PC-3 (cell line): ENCODE measurements at regions not wholly inside any gene's neighbourhood (a gene's known extent, or its start where the extent isn't known, plus 50 kb on each side); places are given as distances from the start of the nearest gene placed in this dataset.

Experiments used
- ATAC-seq: fragments of 200-7000 bp; cut with Tn5 transposase; 2 replicates; pipeline ENCODE4 v1.9.1; 2020; ENCODE audit warnings: mild to moderate bottlenecking, moderate library complexity
- BruUV-seq: library from RNA; stranded (reverse); fragments of 400-500 nt; replicated peaks from 2 replicates; lab custom pipeline; 2021; lab: Mats Ljungman, UMichigan
- CTCF ChIA-PET: fragments of 300-600 bp; sonication (Branson Sonifier 250); formaldehyde crosslinking; loops from one replicate; lab custom pipeline; 2022; ENCODE audit warnings: antibody characterized with exemption; lab: Charles Lee
- POLR2A ChIA-PET: fragments of 300-600 bp; sonication (Branson Sonifier 250); formaldehyde crosslinking; loops from one replicate; lab custom pipeline; 2022; ENCODE audit warnings: antibody characterized with exemption; ENCODE audit not compliant: unreplicated experiment; lab: Charles Lee
- DNase-seq: peaks from one replicate; pipeline ENCODE4 v3.0.0-alpha.2; 2015
- H2AFZ ChIP-seq: fragments of 300-600 bp; sonication (generic); 2 replicates; pipeline ENCODE4 v1.6.0; 2016; ENCODE audit warnings: antibody characterized with exemption, low read length
- H3F3A ChIP-seq: fragments of 300-600 bp; sonication (generic); one replicate; pipeline ENCODE4 v1.6.0; 2017; ENCODE audit warnings: antibody characterized with exemption, low read length, control low read depth, mild to moderate bottlenecking; ENCODE audit not compliant: unreplicated experiment
- H3K27ac ChIP-seq: fragments of 300-600 bp; sonication (generic); 2 replicates; pipeline ENCODE4 v1.5.1; 2016; ENCODE audit warnings: mild to moderate bottlenecking, low read length
- H3K27me3 ChIP-seq: fragments of 300-600 bp; sonication (generic); 2 replicates; pipeline ENCODE4 v1.6.1; 2016; ENCODE audit warnings: low read length, mixed read lengths
- H3K36me3 ChIP-seq: fragments of 300-600 bp; sonication (generic); 2 replicates; pipeline ENCODE4 v1.6.1; 2016; ENCODE audit warnings: low read depth, mixed run types, low read length, mixed read lengths
- H3K4me1 ChIP-seq: fragments of 300-600 bp; sonication (generic); 2 replicates; pipeline ENCODE4 v1.5.1; 2016; ENCODE audit warnings: low read length; ENCODE audit not compliant: insufficient read depth
- H3K4me2 ChIP-seq: fragments of 300-600 bp; sonication (generic); 2 replicates; pipeline ENCODE4 v1.6.0; 2016; ENCODE audit warnings: low read length
- H3K4me3 ChIP-seq: fragments of 300-600 bp; sonication (generic); 2 replicates; pipeline ENCODE4 v1.5.1; 2016; ENCODE audit warnings: mild to moderate bottlenecking, low read length, mixed read lengths
- H3K79me2 ChIP-seq: fragments of 300-600 bp; sonication (generic); 2 replicates; pipeline ENCODE4 v1.6.1; 2017; ENCODE audit warnings: low read length, mixed read lengths
- H3K9ac ChIP-seq: fragments of 300-600 bp; sonication (generic); 2 replicates; pipeline ENCODE4 v1.6.0; 2016; ENCODE audit warnings: mild to moderate bottlenecking, low read length
- H3K9me2 ChIP-seq: fragments of 300-600 bp; sonication (generic); replicated peaks from 2 replicates; pipeline ENCODE4 v1.6.1; 2016; ENCODE audit warnings: mixed run types, low read length, mixed read lengths
- H3K9me3 ChIP-seq: fragments of 300-600 bp; sonication (generic); 2 replicates; pipeline ENCODE4 v1.6.1; 2016; ENCODE audit warnings: low read length, mixed read lengths
- H4K20me1 ChIP-seq: fragments of 300-600 bp; sonication (generic); 2 replicates; pipeline ENCODE4 v1.6.1; 2016; ENCODE audit warnings: low read length, mixed read lengths
- EZH2 ChIP-seq: fragments of 300-600 bp; sonication (generic); IDR thresholded peaks from one replicate; pipeline ENCODE4 v1.6.1; 2017; ENCODE audit warnings: antibody characterized with exemption, mild to moderate bottlenecking, low read length; ENCODE audit not compliant: unreplicated experiment
- EZH2phosphoT487 ChIP-seq: fragments of 300-600 bp; sonication (generic); IDR thresholded peaks from 2 replicates; pipeline ENCODE4 v1.6.1; 2018; ENCODE audit warnings: mild to moderate bottlenecking, antibody characterized with exemption, low read length, borderline replicate concordance
- intact Hi-C: fragments of 100-400 bp; cut with micrococcal nuclease; formaldehyde crosslinking; loops from 2 replicates; pipeline ENCODE4 v1.9.0; 2023
- TF ChIP-seq, protein P1 (sequence below): fragments of 300-600 bp; sonication (generic); conservative IDR thresholded peaks from 2 replicates; pipeline ENCODE4 v1.5.1; 2017; ENCODE audit warnings: antibody characterized with exemption, low read depth, mild to moderate bottlenecking, low read length

DNA sequence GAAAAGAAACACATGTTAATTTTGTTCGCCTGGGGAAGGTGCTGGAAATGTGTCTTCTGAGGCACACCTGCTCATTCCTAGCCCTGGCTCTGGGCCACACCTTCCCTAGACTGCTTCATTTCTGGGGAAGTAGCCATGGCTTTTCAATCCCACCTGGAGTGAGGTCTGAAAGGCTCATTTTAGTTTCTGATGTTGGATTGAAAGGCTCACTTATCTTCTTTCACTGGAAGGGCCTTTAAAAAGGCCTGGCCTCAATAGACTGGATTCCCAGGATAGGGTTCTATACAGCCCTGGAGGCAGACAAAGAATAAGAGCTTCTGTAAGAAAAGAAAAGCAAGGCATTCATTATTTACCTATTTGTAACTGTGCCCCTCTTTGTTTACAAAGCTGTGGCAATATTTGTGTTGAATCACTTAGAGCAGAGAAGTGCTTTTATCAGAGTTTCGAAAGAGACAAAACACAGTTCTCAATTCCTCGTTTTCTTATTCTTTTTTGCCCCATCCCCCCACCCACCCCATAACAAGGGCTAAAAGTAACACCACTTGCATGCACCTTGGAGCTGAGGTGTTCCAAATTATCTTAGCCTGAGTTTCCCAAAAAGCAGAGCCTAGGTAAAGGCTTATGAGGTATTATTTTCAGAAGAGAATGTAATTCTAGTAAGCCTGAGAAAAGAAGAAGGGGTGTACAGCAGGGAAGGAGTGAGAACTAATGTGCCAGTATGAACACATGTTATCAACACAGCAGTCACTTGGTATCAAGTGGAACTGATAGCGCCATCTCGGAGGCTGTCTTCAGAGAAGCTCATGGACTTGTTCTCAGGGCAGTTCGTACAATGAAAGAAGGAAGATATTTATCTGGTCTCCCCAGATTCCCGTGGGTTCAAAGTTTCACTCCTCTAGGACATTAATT is 413.1 kb downstream of the KCTD16 start:
- intact Hi-C loops, result no loop called here
- H3K4me2 ChIP-seq, result no peak overlapping the region
- H3K36me3 ChIP-seq, result no peaks in the 10 kb centered on the region

DNA sequence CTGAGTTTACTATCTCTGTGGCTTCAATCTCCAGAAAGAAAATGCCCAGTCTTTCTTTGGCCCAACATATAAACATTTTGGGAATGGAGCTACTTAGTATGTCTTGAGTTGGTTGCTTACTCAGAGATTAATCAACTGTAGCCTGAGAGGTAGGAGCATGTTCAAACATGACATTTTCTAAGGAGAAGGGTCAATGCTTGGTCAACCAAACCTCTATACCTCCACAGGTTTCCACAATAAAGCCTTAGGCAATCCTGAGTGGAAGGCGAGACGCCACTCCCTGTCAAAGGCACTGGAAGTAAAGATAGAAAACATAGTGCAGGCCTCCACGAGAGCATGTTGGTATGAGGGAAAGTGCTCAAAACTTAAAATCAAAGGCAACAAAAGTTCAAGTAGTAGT is 411.4 kb downstream of the KCTD16 start:
- ChIA-PET CTCF (no interaction called here), POLR2A (no interaction called here)
- Histone ChIP-seq H3K4me2 (no peak overlapping the region), H3K9me3 (no peaks in the 10 kb centered on the region), H3K79me2 (no peaks in the 10 kb centered on the region), H3K9ac (no peak overlapping the region), H2AFZ (no peak overlapping the region), H3K9me2 (no peaks in the 10 kb centered on the region), H3K27me3 (no peaks in the 10 kb centered on the region), H3F3A (no peaks in the 10 kb centered on the region), H3K36me3 (no peaks in the 10 kb centered on the region), H3K4me1 (no peaks in the 10 kb centered on the region), H3K4me3 (no peak overlapping the region), H3K27ac (no peak overlapping the region), H4K20me1 (no peaks in the 10 kb centered on the region)
- no peak for TF ChIP-seq EZH2
- no peak for TF ChIP-seq EZH2phosphoT487
- TF ChIP-seq, protein P1, sequence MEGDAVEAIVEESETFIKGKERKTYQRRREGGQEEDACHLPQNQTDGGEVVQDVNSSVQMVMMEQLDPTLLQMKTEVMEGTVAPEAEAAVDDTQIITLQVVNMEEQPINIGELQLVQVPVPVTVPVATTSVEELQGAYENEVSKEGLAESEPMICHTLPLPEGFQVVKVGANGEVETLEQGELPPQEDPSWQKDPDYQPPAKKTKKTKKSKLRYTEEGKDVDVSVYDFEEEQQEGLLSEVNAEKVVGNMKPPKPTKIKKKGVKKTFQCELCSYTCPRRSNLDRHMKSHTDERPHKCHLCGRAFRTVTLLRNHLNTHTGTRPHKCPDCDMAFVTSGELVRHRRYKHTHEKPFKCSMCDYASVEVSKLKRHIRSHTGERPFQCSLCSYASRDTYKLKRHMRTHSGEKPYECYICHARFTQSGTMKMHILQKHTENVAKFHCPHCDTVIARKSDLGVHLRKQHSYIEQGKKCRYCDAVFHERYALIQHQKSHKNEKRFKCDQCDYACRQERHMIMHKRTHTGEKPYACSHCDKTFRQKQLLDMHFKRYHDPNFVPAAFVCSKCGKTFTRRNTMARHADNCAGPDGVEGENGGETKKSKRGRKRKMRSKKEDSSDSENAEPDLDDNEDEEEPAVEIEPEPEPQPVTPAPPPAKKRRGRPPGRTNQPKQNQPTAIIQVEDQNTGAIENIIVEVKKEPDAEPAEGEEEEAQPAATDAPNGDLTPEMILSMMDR, result no peak
- no TSS peak for BruUV-seq
- intact Hi-C loops, result no loop called here
- DNase-seq (no peak), ATAC-seq (no peak)

More for the DNA sequence above, 413.1 kb downstream of the KCTD16 start:
- ChIA-PET POLR2A (no interaction called here), CTCF (no interaction called here)
- Histone ChIP-seq H3K9me2 (no peaks in the 10 kb centered on the region), H3K79me2 (no peaks in the 10 kb centered on the region), H3K27ac (no peak overlapping the region), H2AFZ (no peak overlapping the region), H3K9ac (no peak overlapping the region), H3K4me1 (no peaks in the 10 kb centered on the region), H3K27me3 (no peaks in the 10 kb centered on the region), H3K4me3 (no peak overlapping the region), H4K20me1 (no peaks in the 10 kb centered on the region), H3K9me3 (no peaks in the 10 kb centered on the region), H3F3A (no peaks in the 10 kb centered on the region)
- ATAC-seq (no peak), DNase-seq (no peak)
- BruUV-seq, result no TSS peak
- TF ChIP-seq EZH2phosphoT487, result no peak
- TF ChIP-seq, protein P1, result no peak
- TF ChIP-seq EZH2, result no peak

- H3K4me2 ChIP-seq, result no peak overlapping the region
- TF ChIP-seq, protein P1, result no peak
- TF ChIP-seq EZH2 (no peak), EZH2phosphoT487 (no peak)
- no peaks in the 10 kb centered on the region for H3K9me3 ChIP-seq
- H3K9ac ChIP-seq, result no peak overlapping the region
- H4K20me1 ChIP-seq, result no peaks in the 10 kb centered on the region
- H3K9me2 ChIP-seq, result no peaks in the 10 kb centered on the region
- no peaks in the 10 kb centered on the region for H3K27me3 ChIP-seq
- intact Hi-C loops, result no loop called here
- no peak overlapping the region for H3K4me3 ChIP-seq
- ATAC-seq (no peak), DNase-seq (no peak)
- H3K4me1 ChIP-seq, result no peaks in the 10 kb centered on the region
- H3K27ac ChIP-seq, result no peak overlapping the region
- no TSS peak for BruUV-seq
- ChIA-PET POLR2A (no interaction called here), CTCF (no interaction called here)
- no peaks in the 10 kb centered on the region for H3K36me3 ChIP-seq
- no peaks in the 10 kb centered on the region for H3F3A ChIP-seq
- no peaks in the 10 kb centered on the region for H3K79me2 ChIP-seq
- no peak overlapping the region for H2AFZ ChIP-seq
Measured at GRCh38 chr5:144581044-144581443, 410.4 kb downstream of the KCTD16 start.
